Gastroesophageal sphincter (tissue), 3 donors: ENCODE measurements at regions not wholly inside any gene's neighbourhood (a gene's known extent, or its start where the extent isn't known, plus 50 kb on each side); places are given as distances from the start of the nearest gene placed in this dataset.

Source experiments
- POLR2A ChIP-seq, 2 donors: fragments of 450-650 bp; IDR thresholded peaks; one replicate each; pipeline ENCODE4 v1.6.1; 2017; ENCODE audit warnings: antibody characterized with exemption in 2 of 2, mild to moderate bottlenecking in 2 of 2, moderate library complexity in 1 of 2
- POLR2AphosphoS5 ChIP-seq: sonication (generic); formaldehyde crosslinking; IDR thresholded peaks from one replicate; pipeline ENCODE4 v1.6.1; 2017; ENCODE audit warnings: antibody characterized with exemption
- TF ChIP-seq, protein P1 (sequence below), 4 experiments: fragments of 200-600 bp in 2 of 4; fragments of 450-650 bp in 2 of 4; sonication (generic) in 1 of 4; IDR thresholded peaks; one replicate each; pipeline ENCODE4 v1.5.1; 2017 to 2019; ENCODE audit warnings: antibody characterized with exemption in 4 of 4, mild to moderate bottlenecking in 2 of 4, moderate library complexity in 2 of 4

DNA sequence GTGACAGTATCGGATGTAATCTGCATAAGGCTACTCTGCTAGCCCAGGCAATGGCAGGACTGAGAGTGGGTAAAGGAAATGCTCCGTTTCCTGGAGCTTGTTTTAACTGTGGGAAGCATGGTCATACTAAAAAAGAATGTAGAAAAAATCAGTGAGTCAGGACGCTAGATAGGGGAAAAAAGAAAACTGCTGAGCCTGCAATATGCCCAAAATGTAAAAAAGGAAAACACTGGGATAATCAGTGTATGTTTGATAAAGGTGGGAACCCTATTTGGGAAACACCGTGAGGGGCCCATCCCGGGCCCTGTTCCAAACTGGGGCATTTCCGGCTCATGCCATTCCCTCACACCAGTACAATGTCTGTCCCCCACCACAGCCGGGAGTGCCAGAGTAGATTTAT is 775.8 kb downstream of the ZPLD1 start:
- TF ChIP-seq, protein P1, sequence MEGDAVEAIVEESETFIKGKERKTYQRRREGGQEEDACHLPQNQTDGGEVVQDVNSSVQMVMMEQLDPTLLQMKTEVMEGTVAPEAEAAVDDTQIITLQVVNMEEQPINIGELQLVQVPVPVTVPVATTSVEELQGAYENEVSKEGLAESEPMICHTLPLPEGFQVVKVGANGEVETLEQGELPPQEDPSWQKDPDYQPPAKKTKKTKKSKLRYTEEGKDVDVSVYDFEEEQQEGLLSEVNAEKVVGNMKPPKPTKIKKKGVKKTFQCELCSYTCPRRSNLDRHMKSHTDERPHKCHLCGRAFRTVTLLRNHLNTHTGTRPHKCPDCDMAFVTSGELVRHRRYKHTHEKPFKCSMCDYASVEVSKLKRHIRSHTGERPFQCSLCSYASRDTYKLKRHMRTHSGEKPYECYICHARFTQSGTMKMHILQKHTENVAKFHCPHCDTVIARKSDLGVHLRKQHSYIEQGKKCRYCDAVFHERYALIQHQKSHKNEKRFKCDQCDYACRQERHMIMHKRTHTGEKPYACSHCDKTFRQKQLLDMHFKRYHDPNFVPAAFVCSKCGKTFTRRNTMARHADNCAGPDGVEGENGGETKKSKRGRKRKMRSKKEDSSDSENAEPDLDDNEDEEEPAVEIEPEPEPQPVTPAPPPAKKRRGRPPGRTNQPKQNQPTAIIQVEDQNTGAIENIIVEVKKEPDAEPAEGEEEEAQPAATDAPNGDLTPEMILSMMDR (IDR thresholded peaks at IDR 0.05), result no peak
- TF ChIP-seq POLR2AphosphoS5 (no peak), POLR2A (IDR thresholded peaks at IDR 0.05) (no peak)
